ENCODE measurements at regions not wholly inside any gene's neighbourhood (a gene's known extent, or its start where the extent isn't known, plus 50 kb on each side); places are given as distances from the start of the nearest gene placed in this dataset.

GRCh38 chr5:30932273-30933017, 261.0 kb upstream of the CDH6 start:
- no peak for DNase-seq (ENCODE audit: low read depth)

- no peak for DNase-seq (ENCODE audit: low read depth)
Observed at GRCh38 chr5:30930736-30931135, 262.8 kb upstream of the CDH6 start.

GRCh38 chr5:30928956-30929355, 264.5 kb upstream of the CDH6 start:
- no peak for DNase-seq (ENCODE audit: low read depth)

DNA sequence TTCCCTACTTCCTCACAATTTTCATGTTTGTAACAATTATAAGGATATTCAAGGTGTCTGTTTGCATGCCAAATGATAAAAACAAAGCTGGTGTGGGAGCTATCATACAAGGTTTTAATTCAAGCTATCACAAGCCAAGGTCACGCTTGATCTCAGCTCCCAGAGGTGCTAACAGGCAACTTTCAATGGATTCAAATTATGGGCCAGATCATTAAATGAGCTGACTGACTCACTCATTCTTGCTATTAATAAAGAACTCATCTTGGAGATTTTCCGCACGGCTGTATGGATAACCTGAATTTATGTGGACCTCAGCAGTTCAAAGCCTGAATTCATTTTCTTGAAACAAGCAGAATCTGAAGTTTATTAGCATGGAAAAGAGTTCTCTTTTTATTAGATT, 267.3 kb upstream of the CDH6 start:
- DNase-seq (ENCODE audit: low read depth) = no peak

GRCh38 chr5:30921388-30921787, 272.1 kb upstream of the CDH6 start:
- no peak for DNase-seq (ENCODE audit: low read depth)

DNA sequence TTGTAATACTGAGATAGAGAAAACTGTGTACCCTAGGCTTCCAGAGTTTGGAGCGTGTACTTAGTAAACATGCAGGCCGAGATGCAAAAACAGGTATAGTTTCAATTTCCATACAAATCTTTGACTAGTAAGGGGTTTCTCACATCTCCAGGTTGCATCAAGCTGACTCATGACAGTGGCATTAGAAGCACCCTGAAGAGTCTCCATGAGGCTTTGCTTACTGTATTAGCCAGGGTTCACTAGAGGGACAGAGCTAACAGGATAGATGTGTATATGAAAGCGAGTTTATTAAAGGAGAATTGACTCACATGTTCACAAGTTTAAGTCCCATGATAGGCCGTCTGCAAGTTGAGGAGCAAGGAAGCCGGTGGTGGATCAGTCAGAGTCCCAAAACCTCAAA, 275.3 kb upstream of the CDH6 start:
- peak; percentile 33 for DNase-seq (ENCODE audit: low read depth)

DNA sequence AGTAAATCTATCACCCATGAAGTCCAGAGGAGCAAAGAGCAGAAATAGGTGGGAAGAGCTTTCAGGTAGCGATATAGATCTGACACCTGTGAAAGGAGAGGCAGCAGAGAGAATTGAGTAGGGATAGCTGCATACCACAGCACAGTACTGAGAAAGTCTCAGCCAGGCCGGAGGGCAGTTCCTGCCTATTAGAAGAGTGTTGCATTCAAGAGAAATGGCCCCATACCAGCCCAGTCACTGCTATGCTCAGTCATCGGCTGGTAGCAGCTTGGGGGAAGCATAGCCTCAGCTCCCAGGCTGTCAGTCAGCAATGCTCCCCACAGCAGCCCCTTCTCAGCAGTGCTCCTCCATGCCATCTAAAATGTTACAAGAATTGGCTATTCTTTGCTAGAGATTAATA, 285.1 kb upstream of the CDH6 start:
- no peak for DNase-seq (ENCODE audit: low read depth)

- no peak for DNase-seq (ENCODE audit: low read depth)
Observed at GRCh38 chr5:30900367-30900766, 293.1 kb upstream of the CDH6 start.

DNA sequence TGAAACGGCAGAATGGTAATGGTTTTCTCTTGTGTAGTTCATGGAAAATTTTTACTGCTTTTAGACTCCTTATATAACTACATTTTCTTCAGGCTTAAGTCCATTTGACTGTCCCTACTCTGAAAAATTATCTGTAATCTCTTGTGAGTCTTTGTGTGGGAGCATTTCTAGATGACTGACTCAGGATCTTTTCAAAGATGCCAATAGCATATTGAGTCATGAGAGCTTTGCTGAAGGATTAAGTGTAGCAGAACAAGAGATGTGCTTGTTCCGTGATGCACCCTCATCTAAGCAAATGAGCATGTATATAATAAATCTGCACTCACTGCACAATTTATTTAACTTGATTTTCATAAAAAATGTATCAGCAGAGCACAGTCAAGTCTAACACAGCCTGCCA, 298.7 kb upstream of the CDH6 start:
- DNase-seq (ENCODE audit: low read depth) = no peak

DNA sequence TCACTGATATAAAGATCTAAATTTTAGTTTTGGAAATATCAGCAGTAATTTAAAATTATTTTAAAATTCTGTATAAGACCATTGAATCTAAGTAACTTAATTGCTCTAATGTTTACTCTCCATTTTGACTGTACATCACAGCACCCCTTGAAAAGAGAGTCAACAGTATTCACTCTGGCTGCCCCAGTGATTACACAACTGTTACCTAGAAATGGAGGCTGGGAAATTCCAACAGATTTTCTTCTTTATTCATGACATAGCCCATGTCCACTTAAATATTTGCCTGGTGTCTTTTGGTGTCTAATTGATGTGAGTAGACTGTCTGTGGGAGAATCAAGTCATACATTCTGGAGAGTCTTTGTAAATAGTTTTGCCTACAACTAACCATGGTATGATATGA, 301.8 kb upstream of the CDH6 start:
- no peak for DNase-seq (ENCODE audit: low read depth)

- DNase-seq (ENCODE audit: low read depth) = no peak
Observed at GRCh38 chr5:30890377-30890776, 303.1 kb upstream of the CDH6 start.

- no peak for DNase-seq (ENCODE audit: low read depth)
Observed at GRCh38 chr5:30880514-30880913, 313.0 kb upstream of the CDH6 start.

- no peak for DNase-seq (ENCODE audit: low read depth)
Observed at GRCh38 chr5:30879887-30880286, 313.6 kb upstream of the CDH6 start.

GRCh38 chr5:30878746-30879145, 314.7 kb upstream of the CDH6 start:
- no peak for DNase-seq (ENCODE audit: low read depth)

DNA sequence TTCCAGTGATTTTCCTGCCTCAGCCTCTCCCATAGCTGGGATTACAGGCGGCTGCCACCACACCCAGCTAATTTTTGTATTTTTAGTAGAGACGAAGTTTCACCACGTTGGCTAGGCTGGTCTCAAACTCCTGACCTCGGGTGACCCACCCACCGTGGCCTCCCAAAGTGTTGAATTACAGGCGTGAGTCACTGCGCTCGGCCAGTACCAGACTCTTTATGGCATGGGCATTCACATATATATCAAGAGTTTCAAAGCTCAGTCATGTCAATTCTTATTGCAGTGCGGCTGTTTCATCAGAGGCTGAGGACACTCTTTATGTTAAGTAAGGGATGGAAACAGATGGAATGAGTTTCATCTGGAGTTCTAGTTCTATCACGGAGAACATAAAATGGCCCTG, 315.2 kb upstream of the CDH6 start:
- DNase-seq (ENCODE audit: low read depth) = no peak

- no peak for DNase-seq (ENCODE audit: low read depth)
Observed at GRCh38 chr5:30874241-30875034, 319.0 kb upstream of the CDH6 start.

DNA sequence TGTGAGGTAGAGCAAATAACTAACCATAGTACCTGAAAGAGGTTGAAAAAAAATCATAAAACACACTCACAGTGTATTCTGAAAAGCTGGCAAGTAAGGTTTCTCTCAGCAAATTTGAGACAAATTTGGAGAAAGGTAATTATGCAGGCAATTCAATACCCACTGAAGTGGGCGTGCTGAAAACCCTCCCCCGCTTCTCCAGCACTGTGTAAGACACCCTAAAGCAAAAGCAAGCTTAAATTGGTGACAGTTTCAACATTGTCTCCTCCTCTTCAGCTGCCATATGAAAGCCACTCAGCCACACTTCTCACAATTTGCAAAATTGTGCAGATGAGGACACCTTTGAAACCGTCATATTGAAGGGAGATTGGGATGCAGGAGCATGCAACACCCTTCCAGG, 322.3 kb upstream of the CDH6 start:
- no peak for DNase-seq (ENCODE audit: low read depth)

GRCh38 chr5:30867711-30868110, 325.8 kb upstream of the CDH6 start:
- DNase-seq (ENCODE audit: low read depth) = no peak

DNA sequence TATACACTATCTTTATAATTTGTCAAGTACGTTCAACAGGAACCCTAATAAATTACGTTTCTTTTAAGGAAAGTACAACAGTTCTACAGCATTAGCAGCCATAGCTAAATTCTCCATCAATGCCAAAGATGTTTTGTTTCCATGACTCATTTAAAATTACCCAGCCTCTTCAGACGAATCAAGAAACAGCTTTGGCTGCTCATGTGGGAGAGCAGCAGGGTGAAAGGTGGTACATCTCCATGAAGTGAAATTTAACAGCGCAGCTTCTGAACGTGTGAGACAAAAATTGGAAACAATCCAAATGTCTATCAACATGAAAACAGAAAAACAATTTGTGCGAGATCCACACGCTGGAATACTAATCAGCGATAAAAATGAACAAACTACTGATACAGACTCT, 327.3 kb upstream of the CDH6 start:
- DNase-seq (ENCODE audit: low read depth) = no peak

GRCh38 chr5:30856242-30856641, 337.2 kb upstream of the CDH6 start:
- no peak for DNase-seq (ENCODE audit: low read depth)

DNA sequence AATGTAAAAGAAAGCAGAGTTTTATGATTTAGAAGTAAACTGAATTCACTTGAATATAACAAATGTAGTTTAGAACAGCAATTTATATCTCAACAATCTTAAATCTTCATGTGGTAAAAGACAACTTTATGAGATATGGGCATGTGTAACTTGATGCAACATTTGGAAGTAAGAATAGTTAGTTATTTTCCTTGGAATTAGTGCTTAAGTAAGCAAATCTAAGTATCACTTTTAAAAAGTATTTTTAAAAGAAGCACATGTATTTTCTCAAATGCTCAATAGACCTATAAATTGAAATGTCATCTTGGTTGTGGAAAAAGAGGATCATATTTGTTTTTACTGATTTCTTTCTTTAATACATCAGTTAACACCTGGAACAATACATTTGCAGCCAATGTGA, 340.3 kb upstream of the CDH6 start:
- no peak for DNase-seq (ENCODE audit: low read depth)

DNA sequence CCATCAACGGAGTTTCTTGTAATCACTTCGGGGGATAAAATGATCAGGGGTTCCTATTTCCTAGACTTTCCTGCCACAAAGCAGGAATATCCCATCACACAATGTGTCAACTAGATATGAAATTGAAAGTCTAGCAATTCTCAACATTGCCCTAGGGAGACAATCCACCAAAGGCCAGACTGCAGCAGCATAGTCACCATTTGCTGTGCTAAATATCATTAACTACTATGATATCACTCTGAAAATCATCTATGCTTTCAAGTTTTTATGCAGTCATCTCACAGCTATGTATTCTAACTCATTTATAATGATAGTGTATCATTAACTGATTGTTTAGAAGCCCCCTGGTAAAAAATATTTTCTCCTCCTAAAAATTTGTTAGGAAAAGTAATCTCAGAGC, 342.6 kb upstream of the CDH6 start:
- no peak for DNase-seq (ENCODE audit: low read depth)

DNA sequence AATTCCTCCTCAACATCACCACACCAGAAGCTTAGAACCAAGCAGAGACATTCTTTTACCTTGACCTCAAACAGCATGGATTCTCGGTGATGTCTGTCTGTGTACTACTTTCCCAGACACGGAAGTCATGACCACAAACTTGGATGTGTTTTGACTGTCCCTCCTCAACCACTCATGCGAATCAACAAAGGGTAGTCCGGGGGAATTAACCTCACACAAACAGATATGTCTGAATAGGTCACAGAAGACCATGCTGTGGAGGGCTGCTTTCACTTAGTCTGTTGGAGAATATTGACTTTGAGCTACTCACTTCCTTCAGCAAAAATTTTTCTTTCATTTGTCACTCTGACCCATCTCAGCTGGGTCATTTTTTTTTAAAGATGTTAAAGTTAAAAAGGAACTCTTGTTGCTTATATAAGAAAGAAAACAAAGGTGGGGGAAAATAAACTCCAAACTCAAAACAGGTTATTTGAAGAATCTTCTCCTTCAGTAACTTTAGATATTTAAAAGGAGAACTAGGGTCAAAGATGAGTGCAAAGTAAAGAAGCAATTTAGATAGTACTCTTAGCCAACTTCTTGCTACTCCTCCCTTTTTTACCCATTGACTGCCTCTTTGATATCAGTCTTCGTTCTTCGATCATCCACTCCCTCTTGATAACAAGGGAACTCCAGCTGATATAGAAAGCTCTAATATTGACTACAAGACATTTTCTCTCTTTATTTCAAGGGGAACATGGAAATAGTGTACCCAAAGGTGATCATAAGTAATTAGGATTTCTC, 343.4 kb upstream of the CDH6 start:
- peak; percentile 84 for DNase-seq (ENCODE audit: low read depth)
